Neuronal stem cell (in vitro differentiated cells): ENCODE measurements at regions not wholly inside any gene's neighbourhood (a gene's known extent, or its start where the extent isn't known, plus 50 kb on each side); places are given as distances from the start of the nearest gene placed in this dataset.
"Not testable (repeated sequence)": the region's sequence is repeated elsewhere in the genome, so short reads cannot be mapped to it uniquely, and the experiment has no call there.

Source experiments
- DNase-seq: peaks from one replicate; pipeline ENCODE4 v3.0.0-alpha.2; 2013; ENCODE audit warnings: low spot score
- H2AFZ ChIP-seq: one replicate; pipeline ENCODE4 v1.6.1; 2013; ENCODE audit warnings: mild to moderate bottlenecking, low read length, inconsistent platforms
- H2AK5ac ChIP-seq: 2 replicates; pipeline ENCODE4 v1.6.1; 2013; ENCODE audit warnings: low read depth, mild to moderate bottlenecking, inconsistent platforms, low read length, moderate library complexity, mixed read lengths
- H2BK120ac ChIP-seq: 2 replicates; pipeline ENCODE4 v1.6.1; 2013; ENCODE audit warnings: low read depth, mild to moderate bottlenecking, inconsistent platforms, low read length, moderate library complexity, mixed read lengths
- H2BK12ac ChIP-seq: one replicate; pipeline ENCODE4 v1.6.1; 2013; ENCODE audit warnings: low read length, inconsistent platforms
- H2BK15ac ChIP-seq: 2 replicates; pipeline ENCODE4 v1.6.1; 2013; ENCODE audit warnings: mild to moderate bottlenecking, low read length, inconsistent platforms, mixed read lengths
- H2BK5ac ChIP-seq: one replicate; pipeline ENCODE4 v1.6.1; 2013; ENCODE audit warnings: inconsistent platforms, mild to moderate bottlenecking, low read length, moderate library complexity
- H3K14ac ChIP-seq: one replicate; pipeline ENCODE4 v1.6.1; 2013; ENCODE audit warnings: low read length, inconsistent platforms
- H3K18ac ChIP-seq: 2 replicates; pipeline ENCODE4 v1.6.1; 2013; ENCODE audit warnings: low read length, inconsistent platforms
- H3K23ac ChIP-seq: 2 replicates; pipeline ENCODE4 v1.6.1; 2013; ENCODE audit warnings: low read depth, mild to moderate bottlenecking, mixed read lengths, low read length, inconsistent platforms; ENCODE audit not compliant: poor library complexity
- H3K27ac ChIP-seq: replicated peaks from 3 replicates; pipeline ENCODE4 v1.5.1; 2013; ENCODE audit warnings: low read length, inconsistent platforms
- H3K27me3 ChIP-seq, 3 experiments: 2 replicates each; pipeline ENCODE4 v1.6.1; 2013; ENCODE audit warnings: low read length in 3 of 3, mild to moderate bottlenecking in 2 of 3, inconsistent platforms in 1 of 3, low read depth in 1 of 3, mixed read lengths in 1 of 3, moderate library complexity in 1 of 3; ENCODE audit not compliant: control insufficient read depth in 3 of 3, insufficient read depth in 3 of 3
- H3K36me3 ChIP-seq, 2 donors: replicated peaks in 1 of 2; 2 replicates each; pipeline ENCODE4 v1.6.1; 2013; ENCODE audit warnings: low read length in 2 of 2; ENCODE audit not compliant: control insufficient read depth in 2 of 2, insufficient read depth in 2 of 2
- H3K4ac ChIP-seq: 2 replicates; pipeline ENCODE4 v1.6.1; 2013; ENCODE audit warnings: inconsistent platforms, mild to moderate bottlenecking, low read length, moderate library complexity
- H3K4me1 ChIP-seq, 2 donors: 1 replicate in 1 of 2; 2 replicates in 1 of 2; pipeline ENCODE4 v1.6.1; 2013; ENCODE audit warnings: low read length in 2 of 2, low read depth in 1 of 2; ENCODE audit not compliant: control insufficient read depth in 2 of 2, insufficient read depth in 1 of 2
- H3K4me2 ChIP-seq: one replicate; pipeline ENCODE4 v1.6.1; 2013; ENCODE audit warnings: mild to moderate bottlenecking, low read length, inconsistent platforms; ENCODE audit not compliant: insufficient read depth, poor library complexity, severe bottlenecking
- H3K4me3 ChIP-seq, 2 donors: 2 replicates each; pipeline ENCODE4 v1.5.1; 2013; ENCODE audit warnings: low read length in 2 of 2, mild to moderate bottlenecking in 2 of 2, inconsistent platforms in 1 of 2, moderate library complexity in 1 of 2
- H3K79me1 ChIP-seq: one replicate; pipeline ENCODE4 v1.6.1; 2013; ENCODE audit warnings: low read depth, mild to moderate bottlenecking, inconsistent platforms, low read length, moderate library complexity
- H3K9ac ChIP-seq: one replicate; pipeline ENCODE4 v1.6.1; 2013; ENCODE audit warnings: mild to moderate bottlenecking, low read depth, low read length, inconsistent platforms; ENCODE audit not compliant: poor library complexity
- H3K9me3 ChIP-seq, 2 donors: replicated peaks in 1 of 2; 2 replicates each; pipeline versions ENCODE3 to v1.6.1; 2013; ENCODE audit warnings: low read length in 2 of 2, mild to moderate bottlenecking in 2 of 2, inconsistent platforms in 1 of 2, low read depth in 1 of 2, mixed read lengths in 1 of 2, moderate library complexity in 1 of 2; ENCODE audit not compliant: control insufficient read depth in 2 of 2, insufficient read depth in 1 of 2
- H4K8ac ChIP-seq: one replicate; pipeline ENCODE4 v1.6.1; 2013; ENCODE audit warnings: low read depth, mild to moderate bottlenecking, inconsistent platforms, low read length, moderate library complexity
- H4K91ac ChIP-seq: one replicate; pipeline ENCODE4 v1.6.1; 2013; ENCODE audit warnings: low read length, low read depth, mild to moderate bottlenecking, inconsistent platforms; ENCODE audit not compliant: poor library complexity
- WGBS, 2 donors: extraction: QIAGEN DNeasy Blood & Tissue Kit; methylation state at CpG; one replicate each; pipeline ENCODE4 v1.1.7; 2013; ENCODE audit warnings: missing lambda C conversion rate in 2 of 2, mixed read lengths in 1 of 2; ENCODE audit not compliant: insufficient read length in 2 of 2, insufficient replicate concordance in 1 of 2; ENCODE audit errors: extremely low coverage in 2 of 2; 5-methylcytosine and 5-hydroxymethylcytosine counted together

- not testable (repeated sequence) for H2BK5ac ChIP-seq, H2BK12ac ChIP-seq, H3K27ac ChIP-seq, H3K4me2 ChIP-seq, H3K27me3 ChIP-seq, H3K4me3 ChIP-seq, H2BK15ac ChIP-seq, H4K91ac ChIP-seq, H3K9ac ChIP-seq, DNase-seq, H3K18ac ChIP-seq, H3K4ac ChIP-seq, H3K9me3 ChIP-seq, H3K36me3 ChIP-seq, H3K23ac ChIP-seq, H3K79me1 ChIP-seq, H2BK120ac ChIP-seq, H4K8ac ChIP-seq, H3K14ac ChIP-seq, H3K4me1 ChIP-seq, H2AK5ac ChIP-seq, H2AFZ ChIP-seq
- WGBS, 2 donors, result no CpG with 5 or more reads among the region's 1 CpG
Measured at GRCh38 chr14:54030996-54031395, 74.4 kb upstream of the BMP4 start.

DNA sequence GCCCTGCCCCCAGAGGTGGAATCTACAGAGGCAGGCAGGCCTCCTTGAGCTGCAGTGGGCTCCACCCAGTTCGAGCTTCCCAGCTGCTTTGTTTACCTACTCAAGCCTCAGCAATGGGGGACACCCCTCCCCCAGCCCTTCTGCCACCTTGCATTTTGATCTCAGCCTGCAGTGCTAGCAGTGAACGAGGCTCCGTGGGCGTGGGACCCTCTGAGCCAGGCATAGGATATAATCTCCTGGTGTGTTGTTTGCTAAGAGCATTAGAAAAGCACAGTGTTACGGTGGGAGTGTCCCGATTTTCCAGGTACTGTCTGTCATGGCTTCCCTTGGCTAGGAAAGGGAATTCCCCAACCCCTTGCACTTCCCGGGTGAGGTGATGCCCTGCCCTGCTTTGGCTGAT is 76.7 kb upstream of the BMP4 start:
- not testable (repeated sequence) for H3K9me3 ChIP-seq, H2AFZ ChIP-seq
- no CpG with 5 or more reads among the region's 7 CpGs for WGBS, 2 donors

DNA sequence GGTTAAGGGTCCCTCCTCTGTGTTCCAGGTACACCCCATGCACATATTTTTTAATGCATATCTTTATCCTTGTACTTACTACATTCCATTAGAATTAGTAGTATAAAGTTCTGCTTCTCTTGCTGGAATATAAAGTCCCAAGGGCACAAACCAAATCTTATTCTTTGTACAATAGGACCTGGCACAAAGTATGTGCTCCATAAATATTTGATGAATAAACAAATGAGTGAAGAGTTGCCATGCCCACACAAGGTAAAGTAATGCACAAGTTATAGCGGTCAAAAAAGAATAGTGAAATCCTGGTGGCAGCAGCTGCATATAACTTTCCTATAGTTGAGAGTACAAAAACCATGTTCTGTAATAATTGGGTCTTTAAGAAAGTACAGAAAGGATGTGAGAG is 82.1 kb upstream of the BMP4 start:
- no peak overlapping the region for H3K9ac ChIP-seq

More for the DNA sequence above, 76.7 kb upstream of the BMP4 start:
- not testable (repeated sequence) for H2BK120ac ChIP-seq, H4K91ac ChIP-seq, H3K79me1 ChIP-seq, H3K36me3 ChIP-seq, H2AK5ac ChIP-seq, H3K14ac ChIP-seq, H3K4ac ChIP-seq, H3K27me3 ChIP-seq, H3K18ac ChIP-seq, H3K4me2 ChIP-seq, H3K9ac ChIP-seq, H4K8ac ChIP-seq, DNase-seq, H2BK12ac ChIP-seq, H2BK15ac ChIP-seq, H3K4me3 ChIP-seq, H3K27ac ChIP-seq, H3K23ac ChIP-seq, H3K4me1 ChIP-seq, H2BK5ac ChIP-seq

DNA sequence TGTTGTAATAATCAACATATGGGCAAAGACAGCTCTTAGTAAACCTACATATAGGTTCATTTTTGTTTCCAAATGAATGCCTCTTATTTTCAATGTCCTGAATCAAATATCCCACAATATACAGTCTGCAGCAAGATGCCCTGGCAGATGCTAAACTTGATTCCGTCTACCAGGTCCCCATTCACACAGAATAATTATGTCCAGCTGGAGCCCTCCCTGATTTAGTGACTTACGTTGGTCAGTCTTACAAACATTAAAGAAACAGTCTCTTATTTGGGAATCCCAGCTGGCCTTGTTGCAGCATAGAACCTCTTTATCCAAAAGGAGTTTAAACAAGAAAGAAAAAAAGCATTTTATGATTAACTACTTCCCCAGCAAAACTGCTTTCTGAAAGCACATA is 82.7 kb upstream of the BMP4 start:
- Histone ChIP-seq H3K9me3 (no peaks in the 10 kb centered on the region), H3K79me1 (no peaks in the 10 kb centered on the region), H3K4me2 (no peak overlapping the region), H2BK15ac (no peak overlapping the region), H4K8ac (no peak overlapping the region), H3K23ac (no peak overlapping the region), H3K4me1 (no peaks in the 10 kb centered on the region), H4K91ac (no peak overlapping the region), H3K27me3 (no peaks in the 10 kb centered on the region), H3K27ac (no peak overlapping the region), H3K14ac (no peak overlapping the region), H2BK120ac (no peak overlapping the region), H3K4me3 (no peak overlapping the region), H3K18ac (no peak overlapping the region), H3K4ac (no peak overlapping the region), H3K9ac (no peak overlapping the region), H2AK5ac (no peak overlapping the region), H2BK12ac (no peak overlapping the region), H2BK5ac (no peak overlapping the region), H2AFZ (no peak overlapping the region), H3K36me3 (no peaks in the 10 kb centered on the region)
- WGBS, 2 donors, result no CpG with 5 or more reads among the region's 2 CpGs
- no peak for DNase-seq

More for the DNA sequence above, 82.1 kb upstream of the BMP4 start:
- Histone ChIP-seq H3K79me1 (no peaks in the 10 kb centered on the region), H3K4me1 (no peaks in the 10 kb centered on the region), H4K8ac (no peak overlapping the region), H3K14ac (no peak overlapping the region), H2BK12ac (no peak overlapping the region), H3K27me3 (no peaks in the 10 kb centered on the region), H2AK5ac (no peak overlapping the region), H2BK5ac (no peak overlapping the region), H2BK15ac (no peak overlapping the region), H3K23ac (no peak overlapping the region), H3K9me3 (no peaks in the 10 kb centered on the region), H3K18ac (no peak overlapping the region), H4K91ac (no peak overlapping the region), H3K4ac (no peak overlapping the region), H2BK120ac (no peak overlapping the region), H3K4me3 (no peak overlapping the region), H2AFZ (no peak overlapping the region), H3K4me2 (no peak overlapping the region), H3K36me3 (no peaks in the 10 kb centered on the region), H3K27ac (no peak overlapping the region)
- WGBS, 2 donors, result no CpG with 5 or more reads among the region's 1 CpG
- no peak for DNase-seq
